K562 (cell line): ENCODE measurements at regions not wholly inside any gene's neighbourhood (a gene's known extent, or its start where the extent isn't known, plus 50 kb on each side); places are given as distances from the start of the nearest gene placed in this dataset.

ENCODE experiments used
- ATAC-seq: fragments of 200-7000 bp; cut with Tn5 transposase; 3 replicates; pipeline ENCODE4 v1.9.1; 2020; ENCODE audit warnings: moderate library complexity
- BruUV-seq: library from RNA; stranded (reverse); fragments of 400-500 nt; replicated peaks from 2 replicates; lab custom pipeline; 2021; lab: Mats Ljungman, UMichigan
- CTCF ChIA-PET: fragments of 300-600 bp; formaldehyde crosslinking; extraction: SDS; loops from one replicate; lab custom pipeline; 2021; ENCODE audit warnings: low intra/inter-chr PET ratio; lab: Yijun Ruan, JAX
- POLR2A ChIA-PET: fragments of 300-600, 350-650 bp; sonication (Branson Sonifier 250); formaldehyde crosslinking; extraction: SDS; loops from one replicate; lab custom pipeline; 2021; ENCODE audit warnings: antibody characterized with exemption, inconsistent platforms; lab: Yijun Ruan, JAX
- DNase-seq, 4 experiments: peaks; one replicate each; pipeline versions ENCODE4 v3.0.0 to v3.0.0-alpha.2; 2011 to 2018; ENCODE audit warnings: low spot score in 3 of 4, mixed read lengths in 3 of 4; ENCODE audit errors: extremely low read depth in 1 of 4
- FAIRE-seq: peaks from 2 replicates; lab custom pipeline; 2011; peaks lifted over from hg19 to GRCh38; lab: Jason Lieb, UNC
- H2AFZ ChIP-seq: 2 replicates; pipeline ENCODE4 v1.6.0; 2011; ENCODE audit warnings: low read depth, low read length, control low read depth, inconsistent platforms
- H3K27ac ChIP-seq: fragments of 200-600 bp; 3 replicates; pipeline ENCODE4 v1.8.0; 2011; ENCODE audit warnings: low read depth, mild to moderate bottlenecking, control low read depth, inconsistent platforms, low read length, moderate library complexity, mixed read lengths; ENCODE audit errors: extremely low read depth
- H3K27me3 ChIP-seq, 2 experiments: fragments of 300-600 bp in 1 of 2; 2 replicates in 1 of 2; 3 replicates in 1 of 2; pipeline versions ENCODE4 v1.6.0 to v1.8.0; 2011; ENCODE audit warnings: inconsistent platforms in 2 of 2, low read length in 2 of 2, mild to moderate bottlenecking in 1 of 2, mixed read lengths in 1 of 2, moderate library complexity in 1 of 2; ENCODE audit not compliant: control insufficient read depth in 2 of 2, insufficient read depth in 2 of 2
- H3K36me3 ChIP-seq: fragments of 300-600 bp; 3 replicates; pipeline ENCODE4 v1.8.0; 2011; ENCODE audit warnings: mild to moderate bottlenecking, low read length, inconsistent platforms; ENCODE audit not compliant: control insufficient read depth, insufficient read depth
- H3K4me1 ChIP-seq, 2 experiments: fragments of 200-600 bp in 1 of 2; replicated peaks in 1 of 2; 2 replicates in 1 of 2; 3 replicates in 1 of 2; pipeline versions ENCODE4 v1.5.1 to v1.8.0; 2011; ENCODE audit warnings: inconsistent platforms in 2 of 2, low read length in 2 of 2, mild to moderate bottlenecking in 1 of 2, mixed read lengths in 1 of 2, moderate library complexity in 1 of 2; ENCODE audit not compliant: control insufficient read depth in 2 of 2, insufficient read depth in 2 of 2
- H3K4me2 ChIP-seq: 2 replicates; pipeline ENCODE4 v1.6.1; 2011; ENCODE audit warnings: low read length, control low read depth, inconsistent platforms, mixed read lengths; ENCODE audit not compliant: insufficient read depth
- H3K4me3 ChIP-seq: fragments of 200-600 bp; sonication (generic), shearing (Covaris generic); 2 replicates; pipeline ENCODE4 v1.5.1; 2016; ENCODE audit warnings: control low read depth, inconsistent platforms
- H3K79me2 ChIP-seq: fragments of 200-600 bp; 3 replicates; pipeline ENCODE4 v1.8.0; 2011; ENCODE audit warnings: low read length, inconsistent platforms; ENCODE audit not compliant: control insufficient read depth, insufficient read depth
- H3K9ac ChIP-seq, 2 experiments: 2 replicates each; pipeline versions ENCODE4 v1.6.0 to v1.6.1; 2011; ENCODE audit warnings: low read depth in 2 of 2, low read length in 2 of 2, control low read depth in 1 of 2, inconsistent platforms in 1 of 2, mild to moderate bottlenecking in 1 of 2, mixed read lengths in 1 of 2; ENCODE audit not compliant: insufficient read depth in 1 of 2
- H3K9me1 ChIP-seq: one replicate; pipeline ENCODE4 v1.6.0; 2011; ENCODE audit warnings: inconsistent platforms, mild to moderate bottlenecking, low read length, moderate library complexity; ENCODE audit not compliant: control insufficient read depth, insufficient read depth
- H3K9me3 ChIP-seq: replicated peaks from 2 replicates; pipeline ENCODE4 v1.5.1; 2011; ENCODE audit warnings: low read depth, low read length, inconsistent platforms; ENCODE audit not compliant: control insufficient read depth, insufficient read depth
- H4K20me1 ChIP-seq: replicated peaks from 2 replicates; pipeline ENCODE4 v1.6.1; 2011; ENCODE audit warnings: low read length, inconsistent platforms, mixed read lengths; ENCODE audit not compliant: control insufficient read depth, insufficient read depth
- ARID3B ChIP-seq: fragments of 250-450 bp; sonication (Bioruptor Pico); IDR thresholded peaks from 2 replicates; pipeline ENCODE4 v1.4.0; 2020; ENCODE audit warnings: borderline replicate concordance
- ATF2 ChIP-seq: sonication (generic); formaldehyde crosslinking; IDR thresholded peaks from 2 replicates; pipeline ENCODE4 v1.8.1; 2022; ENCODE audit warnings: missing genetic modification reagents
- CGGBP1 ChIP-seq: fragments of 250-450 bp; sonication (Bioruptor Pico); IDR thresholded peaks from 2 replicates; pipeline ENCODE4 v1.9.0; 2021; ENCODE audit warnings: mild to moderate bottlenecking
- ELK1 ChIP-seq: sonication (generic); formaldehyde crosslinking; IDR thresholded peaks from 2 replicates; pipeline ENCODE4 v1.8.1; 2022; ENCODE audit warnings: missing genetic modification reagents
- ID3 ChIP-seq, 2 experiments: fragments of 250-450 bp in 1 of 2; fragments of 450-650 bp in 1 of 2; sonication (Bioruptor Pico) in 1 of 2; IDR thresholded peaks; 2 replicates each; pipeline versions ENCODE4 v1.6.1 to v1.8.0; 2016 to 2021; ENCODE audit warnings: mild to moderate bottlenecking in 2 of 2, moderate library complexity in 2 of 2, missing compliant biosample characterization in 1 of 2, missing genetic modification characterization in 1 of 2
- MAFF ChIP-seq: IDR thresholded peaks from 2 replicates; pipeline ENCODE4 v1.6.1; 2012; ENCODE audit warnings: low read length, improper control_type of control experiment
- MCM3 ChIP-seq: fragments of 450-650 bp; IDR thresholded peaks from 2 replicates; pipeline ENCODE4 v1.6.1; 2016
- MNT ChIP-seq, 2 experiments: fragments of 450-650 bp; conservative IDR thresholded peaks; 2 replicates each; pipeline ENCODE4 v1.6.1; 2017; ENCODE audit warnings: mild to moderate bottlenecking in 2 of 2, moderate library complexity in 2 of 2
- NFIC ChIP-seq: fragments of 450-650 bp; IDR thresholded peaks from 2 replicates; pipeline ENCODE4 v1.6.1; 2017; ENCODE audit warnings: mild to moderate bottlenecking, inconsistent platforms
- NFYB ChIP-seq: IDR thresholded peaks from 2 replicates; pipeline ENCODE4 v1.6.1; 2011; ENCODE audit warnings: mild to moderate bottlenecking, moderate library complexity; ENCODE audit not compliant: insufficient read length; ENCODE audit errors: extremely low read depth
- PCBP1 ChIP-seq: fragments of 200-400 bp; formaldehyde crosslinking; IDR thresholded peaks from 2 replicates; pipeline ENCODE4 v1.6.1; 2018; ENCODE audit warnings: mild to moderate bottlenecking, low read depth, low read length; ENCODE audit not compliant: poor library complexity, severe bottlenecking
- SAFB ChIP-seq: fragments of 200-400 bp; formaldehyde crosslinking; IDR thresholded peaks from 2 replicates; pipeline ENCODE4 v1.6.1; 2017; ENCODE audit warnings: low read depth, low read length, borderline replicate concordance
- SMAD1 ChIP-seq: fragments of 150-350 bp; IDR thresholded peaks from 2 replicates; pipeline ENCODE4 v1.6.1; 2014; ENCODE audit warnings: low read length, low read depth; ENCODE audit not compliant: partially characterized antibody
- TRIM28 ChIP-seq: fragments of 450-650 bp; IDR thresholded peaks from 2 replicates; pipeline ENCODE4 v1.6.1; 2017
- ZNF41 ChIP-seq: fragments of 250-450 bp; sonication (Bioruptor Pico); conservative IDR thresholded peaks from 2 replicates; pipeline ENCODE4 v1.4.0; 2020; ENCODE audit warnings: mild to moderate bottlenecking
- ZNF444 ChIP-seq: fragments of 250-450 bp; sonication (Bioruptor Pico); IDR thresholded peaks from 2 replicates; pipeline ENCODE4 v1.4.0; 2020; ENCODE audit warnings: mild to moderate bottlenecking, moderate library complexity
- ZNF695 ChIP-seq: fragments of 450-650 bp; formaldehyde crosslinking; IDR thresholded peaks from 2 replicates; pipeline ENCODE4 v1.4.0; 2020; ENCODE audit warnings: mild to moderate bottlenecking, moderate library complexity
- ZNF696 ChIP-seq: fragments of 250-450 bp; sonication (Bioruptor Pico); conservative IDR thresholded peaks from 2 replicates; pipeline ENCODE4 v1.4.0; 2020; ENCODE audit warnings: mild to moderate bottlenecking, moderate library complexity
- WGBS: fragments of 100-300 bp; shearing (Covaris generic); methylation state at CpG from one replicate; pipeline ENCODE4 v1.1.6; 2016; ENCODE audit warnings: low coverage, mixed read lengths; ENCODE audit not compliant: insufficient coverage; ENCODE audit errors: missing lambda C conversion rate; 5-methylcytosine and 5-hydroxymethylcytosine counted together
- in situ Hi-C: fragments of 300-500 bp; cut with MboI; formaldehyde crosslinking; loops from 4 replicates; pipeline ENCODE4 v1.15.0; 2018; ENCODE audit warnings: inconsistent platforms, mixed read lengths
- intact Hi-C: fragments of 100-400 bp; cut with micrococcal nuclease; formaldehyde crosslinking; loops from 2 replicates; pipeline ENCODE4 v1.14.2; 2022

- ChIA-PET POLR2A (no interaction called here), CTCF (no interaction called here)
- no peak overlapping the region for H3K4me2 ChIP-seq
- in situ Hi-C loops, result no loop called here
- no peak overlapping the region for H3K27ac ChIP-seq
- no TSS peak for BruUV-seq
- no peaks in the 10 kb centered on the region; the same call in 1 of the 2 replicates for H4K20me1 ChIP-seq
- H3K36me3 ChIP-seq, result no peaks in the 10 kb centered on the region
- no peaks in the 10 kb centered on the region for H3K9me1 ChIP-seq
- ATAC-seq, result no peak
- H3K79me2 ChIP-seq, result no peaks in the 10 kb centered on the region
- H2AFZ ChIP-seq, result no peak overlapping the region
- intact Hi-C loops, result no loop called here
- no peak for DNase-seq
- WGBS, result 2% methylated on average over 6 of the region's 6 CpGs
- H3K4me1 ChIP-seq, result no peaks in the 10 kb centered on the region
- no peak for FAIRE-seq
- no peak overlapping the region for H3K9ac ChIP-seq
- no peak overlapping the region for H3K4me3 ChIP-seq
- H3K9me3 ChIP-seq, result no peaks in the 10 kb centered on the region
- no peaks in the 10 kb centered on the region for H3K27me3 ChIP-seq
- TF ChIP-seq ARID3B (CRISPR knock-in tag), result no peak
- TF ChIP-seq ZNF696 (CRISPR knock-in tag), result no peak
- no peak for TF ChIP-seq MNT (conservative IDR thresholded peaks at IDR 0.05)
- no peak for TF ChIP-seq ZNF695 (CRISPR knock-in tag)
- TF ChIP-seq NFYB, result no peak
- TF ChIP-seq MCM3, result no peak
- no peak for TF ChIP-seq ATF2
- no peak for TF ChIP-seq ELK1 (CRISPR knock-in tag)
- TF ChIP-seq ID3 (CRISPR knock-in tag; IDR thresholded peaks at IDR 0.05), result no peak
- TF ChIP-seq ID3 (tag; IDR thresholded peaks at IDR 0.05), result no peak
- TF ChIP-seq SAFB, result no peak
- TF ChIP-seq ZNF41, result no peak
- TF ChIP-seq MAFF, result no peak
- TF ChIP-seq ZNF444 (CRISPR knock-in tag), result no peak
- TF ChIP-seq SMAD1, result no peak
- TF ChIP-seq TRIM28, result no peak
- TF ChIP-seq PCBP1, result no peak
- TF ChIP-seq NFIC, result no peak
- TF ChIP-seq CGGBP1 (CRISPR knock-in tag), result no peak
Observed at GRCh38 chr16:66212428-66212827, 154.1 kb upstream of the CDH5 start.
